ENCODE measurements at regions not wholly inside any gene's neighbourhood (a gene's known extent, or its start where the extent isn't known, plus 50 kb on each side); places are given as distances from the start of the nearest gene placed in this dataset.

- TF ChIP-seq, protein P1, sequence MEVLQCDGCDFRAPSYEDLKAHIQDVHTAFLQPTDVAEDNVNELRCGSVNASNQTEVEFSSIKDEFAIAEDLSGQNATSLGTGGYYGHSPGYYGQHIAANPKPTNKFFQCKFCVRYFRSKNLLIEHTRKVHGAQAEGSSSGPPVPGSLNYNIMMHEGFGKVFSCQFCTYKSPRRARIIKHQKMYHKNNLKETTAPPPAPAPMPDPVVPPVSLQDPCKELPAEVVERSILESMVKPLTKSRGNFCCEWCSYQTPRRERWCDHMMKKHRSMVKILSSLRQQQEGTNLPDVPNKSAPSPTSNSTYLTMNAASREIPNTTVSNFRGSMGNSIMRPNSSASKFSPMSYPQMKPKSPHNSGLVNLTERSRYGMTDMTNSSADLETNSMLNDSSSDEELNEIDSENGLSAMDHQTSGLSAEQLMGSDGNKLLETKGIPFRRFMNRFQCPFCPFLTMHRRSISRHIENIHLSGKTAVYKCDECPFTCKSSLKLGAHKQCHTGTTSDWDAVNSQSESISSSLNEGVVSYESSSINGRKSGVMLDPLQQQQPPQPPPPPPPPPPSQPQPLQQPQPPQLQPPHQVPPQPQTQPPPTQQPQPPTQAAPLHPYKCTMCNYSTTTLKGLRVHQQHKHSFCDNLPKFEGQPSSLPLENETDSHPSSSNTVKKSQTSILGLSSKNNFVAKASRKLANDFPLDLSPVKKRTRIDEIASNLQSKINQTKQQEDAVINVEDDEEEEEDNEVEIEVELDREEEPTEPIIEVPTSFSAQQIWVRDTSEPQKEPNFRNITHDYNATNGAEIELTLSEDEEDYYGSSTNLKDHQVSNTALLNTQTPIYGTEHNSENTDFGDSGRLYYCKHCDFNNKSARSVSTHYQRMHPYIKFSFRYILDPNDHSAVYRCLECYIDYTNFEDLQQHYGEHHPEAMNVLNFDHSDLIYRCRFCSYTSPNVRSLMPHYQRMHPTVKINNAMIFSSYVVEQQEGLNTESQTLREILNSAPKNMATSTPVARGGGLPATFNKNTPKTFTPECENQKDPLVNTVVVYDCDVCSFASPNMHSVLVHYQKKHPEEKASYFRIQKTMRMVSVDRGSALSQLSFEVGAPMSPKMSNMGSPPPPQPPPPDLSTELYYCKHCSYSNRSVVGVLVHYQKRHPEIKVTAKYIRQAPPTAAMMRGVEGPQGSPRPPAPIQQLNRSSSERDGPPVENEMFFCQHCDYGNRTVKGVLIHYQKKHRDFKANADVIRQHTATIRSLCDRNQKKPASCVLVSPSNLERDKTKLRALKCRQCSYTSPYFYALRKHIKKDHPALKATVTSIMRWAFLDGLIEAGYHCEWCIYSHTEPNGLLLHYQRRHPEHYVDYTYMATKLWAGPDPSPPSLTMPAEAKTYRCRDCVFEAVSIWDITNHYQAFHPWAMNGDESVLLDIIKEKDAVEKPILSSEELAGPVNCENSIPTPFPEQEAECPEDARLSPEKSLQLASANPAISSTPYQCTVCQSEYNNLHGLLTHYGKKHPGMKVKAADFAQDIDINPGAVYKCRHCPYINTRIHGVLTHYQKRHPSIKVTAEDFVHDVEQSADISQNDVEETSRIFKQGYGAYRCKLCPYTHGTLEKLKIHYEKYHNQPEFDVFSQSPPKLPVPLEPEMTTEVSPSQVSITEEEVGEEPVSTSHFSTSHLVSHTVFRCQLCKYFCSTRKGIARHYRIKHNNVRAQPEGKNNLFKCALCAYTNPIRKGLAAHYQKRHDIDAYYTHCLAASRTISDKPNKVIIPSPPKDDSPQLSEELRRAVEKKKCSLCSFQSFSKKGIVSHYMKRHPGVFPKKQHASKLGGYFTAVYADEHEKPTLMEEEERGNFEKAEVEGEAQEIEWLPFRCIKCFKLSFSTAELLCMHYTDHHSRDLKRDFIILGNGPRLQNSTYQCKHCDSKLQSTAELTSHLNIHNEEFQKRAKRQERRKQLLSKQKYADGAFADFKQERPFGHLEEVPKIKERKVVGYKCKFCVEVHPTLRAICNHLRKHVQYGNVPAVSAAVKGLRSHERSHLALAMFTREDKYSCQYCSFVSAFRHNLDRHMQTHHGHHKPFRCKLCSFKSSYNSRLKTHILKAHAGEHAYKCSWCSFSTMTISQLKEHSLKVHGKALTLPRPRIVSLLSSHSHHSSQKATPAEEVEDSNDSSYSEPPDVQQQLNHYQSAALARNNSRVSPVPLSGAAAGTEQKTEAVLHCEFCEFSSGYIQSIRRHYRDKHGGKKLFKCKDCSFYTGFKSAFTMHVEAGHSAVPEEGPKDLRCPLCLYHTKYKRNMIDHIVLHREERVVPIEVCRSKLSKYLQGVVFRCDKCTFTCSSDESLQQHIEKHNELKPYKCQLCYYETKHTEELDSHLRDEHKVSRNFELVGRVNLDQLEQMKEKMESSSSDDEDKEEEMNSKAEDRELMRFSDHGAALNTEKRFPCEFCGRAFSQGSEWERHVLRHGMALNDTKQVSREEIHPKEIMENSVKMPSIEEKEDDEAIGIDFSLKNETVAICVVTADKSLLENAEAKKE (CRISPR knock-in tag; IDR thresholded peaks at IDR 0.05) = no peak
- no peak for TF ChIP-seq NANOG (IDR thresholded peaks at IDR 0.05; ENCODE audit: borderline replicate concordance)
- no peak for TF ChIP-seq EZH2 (IDR thresholded peaks at IDR 0.05; ENCODE audit: low read depth, unreplicated experiment)
- no peak for TF ChIP-seq ZNF331 (CRISPR knock-in tag; IDR thresholded peaks at IDR 0.05; ENCODE audit: low read depth)
- TF ChIP-seq STAT1 (IDR thresholded peaks at IDR 0.05; ENCODE audit: unreplicated experiment) = no peak
- TF ChIP-seq, protein P2, sequence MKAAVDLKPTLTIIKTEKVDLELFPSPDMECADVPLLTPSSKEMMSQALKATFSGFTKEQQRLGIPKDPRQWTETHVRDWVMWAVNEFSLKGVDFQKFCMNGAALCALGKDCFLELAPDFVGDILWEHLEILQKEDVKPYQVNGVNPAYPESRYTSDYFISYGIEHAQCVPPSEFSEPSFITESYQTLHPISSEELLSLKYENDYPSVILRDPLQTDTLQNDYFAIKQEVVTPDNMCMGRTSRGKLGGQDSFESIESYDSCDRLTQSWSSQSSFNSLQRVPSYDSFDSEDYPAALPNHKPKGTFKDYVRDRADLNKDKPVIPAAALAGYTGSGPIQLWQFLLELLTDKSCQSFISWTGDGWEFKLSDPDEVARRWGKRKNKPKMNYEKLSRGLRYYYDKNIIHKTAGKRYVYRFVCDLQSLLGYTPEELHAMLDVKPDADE (IDR thresholded peaks at IDR 0.05) = no peak
Observed at GRCh38 chr12:27870939-27871338, 90.9 kb upstream of the MANSC4 start (continued).

DNA sequence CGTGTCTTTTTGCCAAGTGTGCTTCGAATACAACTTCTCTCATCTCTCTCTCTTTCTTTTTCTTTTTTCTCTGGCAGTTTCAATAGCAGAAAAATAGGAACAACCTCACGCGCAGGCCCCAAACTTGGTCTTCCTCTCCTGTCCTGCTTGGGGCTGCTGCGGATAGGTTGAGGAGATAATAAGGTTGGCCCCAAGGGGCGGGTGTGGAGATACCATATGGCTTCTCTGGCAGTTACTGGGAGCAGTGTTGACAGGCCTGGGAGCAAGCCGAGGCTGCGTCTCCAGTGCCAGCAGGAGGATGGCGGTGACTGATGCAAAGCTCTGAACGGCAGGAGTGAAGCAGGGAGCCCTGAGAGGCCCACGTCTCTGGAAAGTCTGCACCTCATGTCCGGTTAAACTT lies 89.5 kb upstream of the MANSC4 start:
- Histone ChIP-seq H2AFZ (0 out of 2 replicates have a peak overlapping the region, but pooled peaks have one; percentile 63), H3F3A (replicated peaks; ENCODE audit: low read depth) (no peaks in the 10 kb centered on the region), H4K20me1 (replicated peaks; ENCODE audit: insufficient read depth) (no peaks in the 10 kb centered on the region), H3K36me3 (ENCODE audit: insufficient read depth) (no peaks in the 10 kb centered on the region), H3K9me2 (ENCODE audit: insufficient read depth) (0 out of 2 replicates have a peak, but pooled peaks cover 7% of the 10 kb centered on the region), H3K4me1 (ENCODE audit: insufficient read depth) (no peaks in the 10 kb centered on the region), H3K4me2 (no peak overlapping the region), H3K27me3 (ENCODE audit: insufficient read depth) (no peaks in the 10 kb centered on the region), H3K79me2 (replicated peaks; ENCODE audit: insufficient read depth) (no peaks in the 10 kb centered on the region), H3K4me3 (no peak overlapping the region), H3K27ac (ENCODE audit: low read depth) (no peak overlapping the region)
- Mint-ChIP-seq H3K27me3 (ENCODE audit: insufficient read depth, low read depth, poor library complexity) (peaks cover under 1% of the 10 kb centered on the region), H3K4me3 (no peak overlapping the region), H3K9me3 (peaks cover 17% of the 10 kb centered on the region), H3K4me1 (no peaks in the 10 kb centered on the region), H3K27ac (no peak overlapping the region), H3K36me3 (ENCODE audit: low read depth) (peaks cover 4% of the 10 kb centered on the region)
- ATAC-seq (no peak; the same call in 2 of the 3 replicates), DNase-seq (ENCODE audit: low spot score) (peak; percentile 1)
- TF ChIP-seq POLR2AphosphoS5 (IDR thresholded peaks at IDR 0.05; ENCODE audit: low read depth) (no peak), CTCF (conservative IDR thresholded peaks at IDR 0.05; ENCODE audit: low read depth in 2 of 2) (no peak), EZH2 (IDR thresholded peaks at IDR 0.05; ENCODE audit: low read depth, unreplicated experiment) (no peak), ZNF114 (CRISPR knock-in tag; IDR thresholded peaks at IDR 0.05) (no peak), STAT1 (IDR thresholded peaks at IDR 0.05; ENCODE audit: unreplicated experiment) (no peak), JUNB (IDR thresholded peaks at IDR 0.05; ENCODE audit: unreplicated experiment) (no peak), CREB1 (CRISPR knock-in tag; IDR thresholded peaks at IDR 0.05; ENCODE audit: low read depth) (no peak), EZH2phosphoT487 (IDR thresholded peaks at IDR 0.05; ENCODE audit: unreplicated experiment) (no peak), ZNF331 (CRISPR knock-in tag; IDR thresholded peaks at IDR 0.05; ENCODE audit: low read depth) (no peak), NANOG (IDR thresholded peaks at IDR 0.05; ENCODE audit: borderline replicate concordance) (no peak)
- TF ChIP-seq, protein P2 (IDR thresholded peaks at IDR 0.05) = no peak
